PC-3 (cell line): ENCODE measurements at regions not wholly inside any gene's neighbourhood (a gene's known extent, or its start where the extent isn't known, plus 50 kb on each side); places are given as distances from the start of the nearest gene placed in this dataset.

Source experiments
- ATAC-seq: fragments of 200-7000 bp; cut with Tn5 transposase; 2 replicates; pipeline ENCODE4 v1.9.1; 2020; ENCODE audit warnings: mild to moderate bottlenecking, moderate library complexity
- BruUV-seq: library from RNA; stranded (reverse); fragments of 400-500 nt; replicated peaks from 2 replicates; lab custom pipeline; 2021; lab: Mats Ljungman, UMichigan
- CTCF ChIA-PET: fragments of 300-600 bp; sonication (Branson Sonifier 250); formaldehyde crosslinking; loops from one replicate; lab custom pipeline; 2022; ENCODE audit warnings: antibody characterized with exemption; lab: Charles Lee
- POLR2A ChIA-PET: fragments of 300-600 bp; sonication (Branson Sonifier 250); formaldehyde crosslinking; loops from one replicate; lab custom pipeline; 2022; ENCODE audit warnings: antibody characterized with exemption; ENCODE audit not compliant: unreplicated experiment; lab: Charles Lee
- DNase-seq: peaks from one replicate; pipeline ENCODE4 v3.0.0-alpha.2; 2015
- H2AFZ ChIP-seq: fragments of 300-600 bp; sonication (generic); 2 replicates; pipeline ENCODE4 v1.6.0; 2016; ENCODE audit warnings: antibody characterized with exemption, low read length
- H3F3A ChIP-seq: fragments of 300-600 bp; sonication (generic); one replicate; pipeline ENCODE4 v1.6.0; 2017; ENCODE audit warnings: antibody characterized with exemption, low read length, control low read depth, mild to moderate bottlenecking; ENCODE audit not compliant: unreplicated experiment
- H3K27ac ChIP-seq: fragments of 300-600 bp; sonication (generic); 2 replicates; pipeline ENCODE4 v1.5.1; 2016; ENCODE audit warnings: mild to moderate bottlenecking, low read length
- H3K27me3 ChIP-seq: fragments of 300-600 bp; sonication (generic); 2 replicates; pipeline ENCODE4 v1.6.1; 2016; ENCODE audit warnings: low read length, mixed read lengths
- H3K36me3 ChIP-seq: fragments of 300-600 bp; sonication (generic); 2 replicates; pipeline ENCODE4 v1.6.1; 2016; ENCODE audit warnings: low read depth, mixed run types, low read length, mixed read lengths
- H3K4me1 ChIP-seq: fragments of 300-600 bp; sonication (generic); 2 replicates; pipeline ENCODE4 v1.5.1; 2016; ENCODE audit warnings: low read length; ENCODE audit not compliant: insufficient read depth
- H3K4me2 ChIP-seq: fragments of 300-600 bp; sonication (generic); 2 replicates; pipeline ENCODE4 v1.6.0; 2016; ENCODE audit warnings: low read length
- H3K4me3 ChIP-seq: fragments of 300-600 bp; sonication (generic); 2 replicates; pipeline ENCODE4 v1.5.1; 2016; ENCODE audit warnings: mild to moderate bottlenecking, low read length, mixed read lengths
- H3K79me2 ChIP-seq: fragments of 300-600 bp; sonication (generic); 2 replicates; pipeline ENCODE4 v1.6.1; 2017; ENCODE audit warnings: low read length, mixed read lengths
- H3K9ac ChIP-seq: fragments of 300-600 bp; sonication (generic); 2 replicates; pipeline ENCODE4 v1.6.0; 2016; ENCODE audit warnings: mild to moderate bottlenecking, low read length
- H3K9me2 ChIP-seq: fragments of 300-600 bp; sonication (generic); replicated peaks from 2 replicates; pipeline ENCODE4 v1.6.1; 2016; ENCODE audit warnings: mixed run types, low read length, mixed read lengths
- H3K9me3 ChIP-seq: fragments of 300-600 bp; sonication (generic); 2 replicates; pipeline ENCODE4 v1.6.1; 2016; ENCODE audit warnings: low read length, mixed read lengths
- H4K20me1 ChIP-seq: fragments of 300-600 bp; sonication (generic); 2 replicates; pipeline ENCODE4 v1.6.1; 2016; ENCODE audit warnings: low read length, mixed read lengths
- EZH2 ChIP-seq: fragments of 300-600 bp; sonication (generic); IDR thresholded peaks from one replicate; pipeline ENCODE4 v1.6.1; 2017; ENCODE audit warnings: antibody characterized with exemption, mild to moderate bottlenecking, low read length; ENCODE audit not compliant: unreplicated experiment
- EZH2phosphoT487 ChIP-seq: fragments of 300-600 bp; sonication (generic); IDR thresholded peaks from 2 replicates; pipeline ENCODE4 v1.6.1; 2018; ENCODE audit warnings: mild to moderate bottlenecking, antibody characterized with exemption, low read length, borderline replicate concordance
- intact Hi-C: fragments of 100-400 bp; cut with micrococcal nuclease; formaldehyde crosslinking; loops from 2 replicates; pipeline ENCODE4 v1.9.0; 2023
- TF ChIP-seq, protein P1 (sequence below): fragments of 300-600 bp; sonication (generic); conservative IDR thresholded peaks from 2 replicates; pipeline ENCODE4 v1.5.1; 2017; ENCODE audit warnings: antibody characterized with exemption, low read depth, mild to moderate bottlenecking, low read length

- CTCF ChIA-PET = no interaction called here
- TF ChIP-seq EZH2 = no peak
Observed at GRCh38 chr3:78076379-78076778, 1036.5 kb downstream of the ROBO2 start.

GRCh38 chr3:78077178-78077577, 1037.3 kb downstream of the ROBO2 start:
- CTCF ChIA-PET = no interaction called here
- DNase-seq (no peak), ATAC-seq (no peak)
- POLR2A ChIA-PET = no interaction called here
- Histone ChIP-seq H3K9ac (no peak overlapping the region), H3K27ac (no peak overlapping the region), H3K79me2 (no peaks in the 10 kb centered on the region), H3K4me2 (no peak overlapping the region), H3F3A (no peaks in the 10 kb centered on the region), H3K4me1 (peaks cover 30% of the 10 kb centered on the region), H2AFZ (no peak overlapping the region), H4K20me1 (no peaks in the 10 kb centered on the region), H3K9me2 (no peaks in the 10 kb centered on the region), H3K27me3 (no peaks in the 10 kb centered on the region), H3K36me3 (no peaks in the 10 kb centered on the region), H3K9me3 (no peaks in the 10 kb centered on the region), H3K4me3 (no peak overlapping the region)
- TF ChIP-seq EZH2 (no peak), EZH2phosphoT487 (no peak)
- TF ChIP-seq, protein P1, sequence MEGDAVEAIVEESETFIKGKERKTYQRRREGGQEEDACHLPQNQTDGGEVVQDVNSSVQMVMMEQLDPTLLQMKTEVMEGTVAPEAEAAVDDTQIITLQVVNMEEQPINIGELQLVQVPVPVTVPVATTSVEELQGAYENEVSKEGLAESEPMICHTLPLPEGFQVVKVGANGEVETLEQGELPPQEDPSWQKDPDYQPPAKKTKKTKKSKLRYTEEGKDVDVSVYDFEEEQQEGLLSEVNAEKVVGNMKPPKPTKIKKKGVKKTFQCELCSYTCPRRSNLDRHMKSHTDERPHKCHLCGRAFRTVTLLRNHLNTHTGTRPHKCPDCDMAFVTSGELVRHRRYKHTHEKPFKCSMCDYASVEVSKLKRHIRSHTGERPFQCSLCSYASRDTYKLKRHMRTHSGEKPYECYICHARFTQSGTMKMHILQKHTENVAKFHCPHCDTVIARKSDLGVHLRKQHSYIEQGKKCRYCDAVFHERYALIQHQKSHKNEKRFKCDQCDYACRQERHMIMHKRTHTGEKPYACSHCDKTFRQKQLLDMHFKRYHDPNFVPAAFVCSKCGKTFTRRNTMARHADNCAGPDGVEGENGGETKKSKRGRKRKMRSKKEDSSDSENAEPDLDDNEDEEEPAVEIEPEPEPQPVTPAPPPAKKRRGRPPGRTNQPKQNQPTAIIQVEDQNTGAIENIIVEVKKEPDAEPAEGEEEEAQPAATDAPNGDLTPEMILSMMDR = no peak
- no TSS peak for BruUV-seq
- intact Hi-C loops = loop anchor here (10.0 kb wide), 1 partner anchor 752 kb away; no protein-coding TSS in a partner anchor

More at GRCh38 chr3:78076379-78076778, 1036.5 kb downstream of the ROBO2 start:
- Histone ChIP-seq H3K4me2 (no peak overlapping the region), H3K27ac (no peak overlapping the region), H3K9ac (no peak overlapping the region), H3K27me3 (no peaks in the 10 kb centered on the region), H3K9me2 (no peaks in the 10 kb centered on the region), H3F3A (no peaks in the 10 kb centered on the region), H2AFZ (no peak overlapping the region), H3K36me3 (no peaks in the 10 kb centered on the region), H3K4me1 (peaks cover 30% of the 10 kb centered on the region), H3K9me3 (no peaks in the 10 kb centered on the region), H3K4me3 (no peak overlapping the region), H3K79me2 (no peaks in the 10 kb centered on the region), H4K20me1 (no peaks in the 10 kb centered on the region)
- BruUV-seq = no TSS peak
- POLR2A ChIA-PET = no interaction called here
- DNase-seq = no peak
- no peak for ATAC-seq
- intact Hi-C loops = loop anchor here (10.0 kb wide), 1 partner anchor 752 kb away; no protein-coding TSS in a partner anchor

DNA sequence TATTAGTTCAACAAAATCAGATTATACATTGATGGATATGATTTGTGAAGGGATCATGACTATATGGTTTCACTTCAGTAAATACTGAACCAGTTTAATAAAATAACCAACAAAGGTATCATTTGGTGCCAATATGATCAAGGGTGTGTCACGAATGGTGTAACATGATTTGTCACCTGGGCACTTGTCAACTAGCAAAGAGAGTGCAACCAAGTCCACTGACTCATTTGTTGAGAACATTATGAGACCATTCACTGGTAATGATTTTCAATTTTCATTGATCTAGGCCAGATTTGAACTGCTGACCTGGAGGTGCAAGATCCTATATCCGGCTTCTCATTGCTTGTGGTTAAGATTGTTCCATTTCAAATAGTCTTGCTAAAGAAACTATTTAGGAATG, 1037.9 kb downstream of the ROBO2 start:
- no TSS peak for BruUV-seq
- Histone ChIP-seq H3K9me3 (no peaks in the 10 kb centered on the region), H3K27me3 (no peaks in the 10 kb centered on the region), H3K79me2 (no peaks in the 10 kb centered on the region), H3K4me3 (no peak overlapping the region), H2AFZ (no peak overlapping the region), H3K27ac (0 out of 2 replicates have a peak overlapping the region, but pooled peaks have one; percentile 88), H3K36me3 (no peaks in the 10 kb centered on the region), H3K9ac (no peak overlapping the region), H3K9me2 (no peaks in the 10 kb centered on the region), H3F3A (no peaks in the 10 kb centered on the region), H4K20me1 (no peaks in the 10 kb centered on the region), H3K4me2 (no peak overlapping the region), H3K4me1 (peaks cover 30% of the 10 kb centered on the region)
- TF ChIP-seq EZH2phosphoT487 = no peak
- DNase-seq (peak; percentile 23), ATAC-seq (no peak)
- CTCF ChIA-PET = no interaction called here
- POLR2A ChIA-PET = no interaction called here
- intact Hi-C loops = loop anchor here (2.0 to 10.0 kb wide), 2 partner anchors 45 to 753 kb away; no protein-coding TSS in a partner anchor
